SHP77 treated with DMSO at 0.1 percent for 48 hours (cell line): ENCODE measurements at regions not wholly inside any gene's neighbourhood (a gene's known extent, or its start where the extent isn't known, plus 50 kb on each side); places are given as distances from the start of the nearest gene placed in this dataset.
"Not testable (repeated sequence)": the region's sequence is repeated elsewhere in the genome, so short reads cannot be mapped to it uniquely, and the experiment has no call there.

Experiments
- DNase-seq: peaks from one replicate; lab custom pipeline; 2025; lab: John Stamatoyannopoulos, UW

- no peak for DNase-seq
Measured at GRCh38 chr4:173763389-173763788, 233.4 kb upstream of the HAND2 start.

- no peak for DNase-seq
Measured at GRCh38 chr4:173761938-173762337, 231.9 kb upstream of the HAND2 start.

- no peak for DNase-seq
Measured at GRCh38 chr4:173761236-173761635, 231.2 kb upstream of the HAND2 start.

- DNase-seq: no peak
Measured at GRCh38 chr4:173758132-173758531, 228.1 kb upstream of the HAND2 start.

- no peak for DNase-seq
Measured at GRCh38 chr4:173753408-173753807, 223.4 kb upstream of the HAND2 start.

- DNase-seq: no peak
Measured at GRCh38 chr4:173752610-173753230, 222.7 kb upstream of the HAND2 start.

- no peak for DNase-seq
Measured at GRCh38 chr4:173748353-173748752, 218.3 kb upstream of the HAND2 start.

- no peak for DNase-seq
Measured at GRCh38 chr4:173747537-173748257, 217.7 kb upstream of the HAND2 start.

- no peak for DNase-seq
Measured at GRCh38 chr4:173746424-173746823, 216.4 kb upstream of the HAND2 start.

GRCh38 chr4:173745765-173746164 lies 215.7 kb upstream of the HAND2 start:
- no peak for DNase-seq

- DNase-seq: no peak
Measured at GRCh38 chr4:173736840-173737239, 206.8 kb upstream of the HAND2 start.

GRCh38 chr4:173735585-173735984 lies 205.6 kb upstream of the HAND2 start:
- DNase-seq: no peak

GRCh38 chr4:173735049-173735448 lies 205.0 kb upstream of the HAND2 start:
- DNase-seq: no peak

- no peak for DNase-seq
Measured at GRCh38 chr4:173731257-173731656, 201.2 kb upstream of the HAND2 start.

- DNase-seq: no peak
Measured at GRCh38 chr4:173722075-173722474, 192.0 kb upstream of the HAND2 start.

GRCh38 chr4:173718504-173718903 lies 188.5 kb upstream of the HAND2 start:
- DNase-seq: not testable (repeated sequence)

GRCh38 chr4:173717581-173717980 lies 187.6 kb upstream of the HAND2 start:
- DNase-seq: no peak

GRCh38 chr4:173714456-173714855 lies 184.4 kb upstream of the HAND2 start:
- no peak for DNase-seq

GRCh38 chr4:173713026-173713425 lies 183.0 kb upstream of the HAND2 start:
- no peak for DNase-seq

- no peak for DNase-seq
Measured at GRCh38 chr4:173707658-173708419, 177.8 kb upstream of the HAND2 start.

GRCh38 chr4:173704201-173704600 lies 174.2 kb upstream of the HAND2 start:
- DNase-seq: no peak

- DNase-seq: no peak
Measured at GRCh38 chr4:173703021-173703420, 173.0 kb upstream of the HAND2 start.

- no peak for DNase-seq
Measured at GRCh38 chr4:173700650-173701049, 170.6 kb upstream of the HAND2 start.
